ENCODE measurements at regions not wholly inside any gene's neighbourhood (a gene's known extent, or its start where the extent isn't known, plus 50 kb on each side); places are given as distances from the start of the nearest gene placed in this dataset.
A peak's percentile ranks its signal among the peaks of the same experiment; 100 is the strongest.
"Not testable (repeated sequence)": the region's sequence is repeated elsewhere in the genome, so short reads cannot be mapped to it uniquely, and the experiment has no call there.

GRCh38 chr7:80018941-80019808 lies 115.5 kb upstream of the GNAI1 start:
- peak; percentile 13 for DNase-seq (ENCODE audit: low read depth)

- no peak for DNase-seq (ENCODE audit: low read depth)
These were observed 117.4 kb upstream of the GNAI1 start for GRCh38 chr7:80017101-80017698.

- peak; percentile 54 for DNase-seq (ENCODE audit: low read depth)
These were observed 120.1 kb upstream of the GNAI1 start for GRCh38 chr7:80014511-80014910.

GRCh38 chr7:80008039-80008438 lies 126.6 kb upstream of the GNAI1 start:
- no peak for DNase-seq (ENCODE audit: low read depth)

GRCh38 chr7:80002865-80003264 lies 131.8 kb upstream of the GNAI1 start:
- DNase-seq (ENCODE audit: low read depth), result no peak

GRCh38 chr7:79998363-79998762 lies 136.3 kb upstream of the GNAI1 start:
- no peak for DNase-seq (ENCODE audit: low read depth)

- no peak for DNase-seq (ENCODE audit: low read depth)
These were observed 137.3 kb upstream of the GNAI1 start for GRCh38 chr7:79997345-79997744.

- DNase-seq (ENCODE audit: low read depth), result not testable (repeated sequence)
These were observed 138.9 kb upstream of the GNAI1 start for GRCh38 chr7:79995741-79996140.

- no peak for DNase-seq (ENCODE audit: low read depth)
These were observed 146.0 kb upstream of the GNAI1 start for GRCh38 chr7:79988653-79989052.

GRCh38 chr7:79984210-79984609 lies 150.4 kb upstream of the GNAI1 start:
- DNase-seq (ENCODE audit: low read depth), result no peak

GRCh38 chr7:79982141-79982770 lies 152.4 kb upstream of the GNAI1 start:
- DNase-seq (ENCODE audit: low read depth), result no peak

GRCh38 chr7:79980376-79980775 lies 154.3 kb upstream of the GNAI1 start:
- no peak for DNase-seq (ENCODE audit: low read depth)

- no peak for DNase-seq (ENCODE audit: low read depth)
These were observed 155.2 kb upstream of the GNAI1 start for GRCh38 chr7:79979437-79979836.

GRCh38 chr7:79977481-79977880 lies 157.2 kb upstream of the GNAI1 start:
- DNase-seq (ENCODE audit: low read depth), result no peak

GRCh38 chr7:79976711-79977020 lies 158.0 kb upstream of the GNAI1 start:
- not testable (repeated sequence) for DNase-seq (ENCODE audit: low read depth)

- not testable (repeated sequence) for DNase-seq (ENCODE audit: low read depth)
These were observed 158.5 kb upstream of the GNAI1 start for GRCh38 chr7:79975986-79976710.

- DNase-seq (ENCODE audit: low read depth), result no peak
These were observed 161.2 kb upstream of the GNAI1 start for GRCh38 chr7:79973455-79973854.

GRCh38 chr7:79971058-79971457 lies 163.6 kb upstream of the GNAI1 start:
- DNase-seq (ENCODE audit: low read depth), result no peak

GRCh38 chr7:79968894-79969293 lies 165.7 kb upstream of the GNAI1 start:
- DNase-seq (ENCODE audit: low read depth), result no peak

GRCh38 chr7:79968077-79968648 lies 166.5 kb upstream of the GNAI1 start:
- no peak for DNase-seq (ENCODE audit: low read depth)

GRCh38 chr7:79965946-79966345 lies 168.7 kb upstream of the GNAI1 start:
- no peak for DNase-seq (ENCODE audit: low read depth)

GRCh38 chr7:79964463-79964862 lies 170.2 kb upstream of the GNAI1 start:
- DNase-seq (ENCODE audit: low read depth), result no peak
